Stomach (tissue), 8 donors: ENCODE measurements at regions not wholly inside any gene's neighbourhood (a gene's known extent, or its start where the extent isn't known, plus 50 kb on each side); places are given as distances from the start of the nearest gene placed in this dataset.

Experiments used
- DNase-seq, 2 donors: peaks; one replicate each; pipeline versions ENCODE4 v3.0.0 to v3.0.0-alpha.2; 2013 to 2019
- H3K27ac ChIP-seq, 5 donors: fragments of 200-600 bp in 4 of 5; sonication (generic) in 4 of 5; one replicate each; pipeline ENCODE4 v1.5.1; 2013 to 2019; ENCODE audit warnings: mild to moderate bottlenecking in 1 of 5, moderate library complexity in 1 of 5
- H3K27me3 ChIP-seq, 3 donors: fragments of 200-600 bp; sonication (generic); one replicate each; pipeline ENCODE4 v1.5.1; 2017 to 2019; ENCODE audit warnings: mixed run types in 1 of 3
- H3K36me3 ChIP-seq, 4 donors: fragments of 200-600 bp; sonication (generic); 1 replicate in 3 of 4; 2 replicates in 1 of 4; pipeline ENCODE4 v1.5.1; 2016 to 2019
- H3K4me1 ChIP-seq, 4 donors: fragments of 200-600 bp; sonication (generic); one replicate each; pipeline ENCODE4 v1.5.1; 2016 to 2019
- H3K4me3 ChIP-seq, 4 donors: fragments of 200-600 bp; sonication (generic) in 3 of 4; one replicate each; pipeline ENCODE4 v1.5.1; 2016 to 2019; ENCODE audit warnings: mild to moderate bottlenecking in 1 of 4
- H3K9me3 ChIP-seq, 4 donors: fragments of 200-600 bp; sonication (generic); one replicate each; pipeline ENCODE4 v1.5.1; 2016 to 2019
- EP300 ChIP-seq: sonication (generic); formaldehyde crosslinking; IDR thresholded peaks from one replicate; pipeline ENCODE4 v1.6.1; 2017; ENCODE audit warnings: antibody characterized with exemption
- POLR2A ChIP-seq, 4 donors: fragments of 450-650 bp; IDR thresholded peaks; one replicate each; pipeline ENCODE4 v1.6.1; 2016; ENCODE audit warnings: antibody characterized with exemption in 4 of 4, control low read depth in 2 of 4, mild to moderate bottlenecking in 1 of 4, moderate library complexity in 1 of 4
- POLR2AphosphoS5 ChIP-seq, 3 donors: sonication (generic); formaldehyde crosslinking; IDR thresholded peaks; one replicate each; pipeline ENCODE4 v1.6.1; 2016; ENCODE audit warnings: antibody characterized with exemption in 3 of 3
- WGBS, 5 donors: extraction: QIAGEN DNeasy Blood & Tissue Kit in 3 of 5; methylation state at CpG; one replicate each; pipeline versions ENCODE4 v1.1.5 to v1.1.7; 2013 to 2018; 5-methylcytosine and 5-hydroxymethylcytosine counted together
- intact Hi-C: fragments of 100-400 bp; cut with DNase I; formaldehyde crosslinking; loops from one replicate; pipeline ENCODE4 v1.15.1; 2023; ENCODE audit warnings: low total_unique reads
- TF ChIP-seq, protein P1 (sequence below), 7 experiments: fragments of 450-650 bp in 4 of 7; fragments of 200-600 bp in 3 of 7; sonication (generic) in 3 of 7; IDR thresholded peaks; one replicate each; pipeline ENCODE4 v1.5.1; 2016 to 2019; ENCODE audit warnings: antibody characterized with exemption in 7 of 7, control low read depth in 2 of 7, mild to moderate bottlenecking in 1 of 7
- donor health status: healthy with polysubstance abuse.
- donor health status: Bipolar disorder and iron deficiency.
- donor health status: healthy.

DNA sequence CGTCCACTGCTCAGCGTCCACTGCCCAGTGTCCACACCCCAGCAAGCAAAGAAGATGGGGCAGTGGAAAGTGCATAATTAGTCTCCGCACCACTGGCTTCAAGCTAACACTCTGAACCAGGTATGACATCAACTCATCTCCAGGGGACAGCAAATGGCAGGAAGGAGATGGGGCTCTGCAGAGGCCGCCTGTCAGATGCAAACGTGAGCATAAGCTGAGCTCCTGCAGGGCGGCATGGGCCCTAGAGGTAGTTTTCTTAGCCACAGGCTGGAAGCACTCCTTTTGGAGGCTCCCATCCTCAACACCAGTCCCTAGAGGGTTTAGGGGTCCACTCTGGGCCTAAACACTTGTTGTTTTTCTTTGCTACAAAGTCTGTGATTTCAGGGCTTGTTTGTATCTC, 335.8 kb upstream of the MKI67 start:
- H3K36me3 ChIP-seq: no peaks in the 10 kb centered on the region
- peaks cover 0 to 12% (median 7%) of the 10 kb centered on the region in 4 donors for H3K9me3 ChIP-seq
- H3K27ac ChIP-seq: no peak overlapping the region
- intact Hi-C loops: no loop called here
- no peak for DNase-seq
- no peaks in the 10 kb centered on the region for H3K4me1 ChIP-seq
- H3K27me3 ChIP-seq: peaks cover 0 to 50% (median 9%) of the 10 kb centered on the region in 3 donors
- no peak overlapping the region for H3K4me3 ChIP-seq
- no peak for TF ChIP-seq POLR2AphosphoS5 (IDR thresholded peaks at IDR 0.05)
- 73 to 83% (median 79%) methylated on average over 5 to 6 of the region's 6 CpGs for WGBS, 5 donors

DNA sequence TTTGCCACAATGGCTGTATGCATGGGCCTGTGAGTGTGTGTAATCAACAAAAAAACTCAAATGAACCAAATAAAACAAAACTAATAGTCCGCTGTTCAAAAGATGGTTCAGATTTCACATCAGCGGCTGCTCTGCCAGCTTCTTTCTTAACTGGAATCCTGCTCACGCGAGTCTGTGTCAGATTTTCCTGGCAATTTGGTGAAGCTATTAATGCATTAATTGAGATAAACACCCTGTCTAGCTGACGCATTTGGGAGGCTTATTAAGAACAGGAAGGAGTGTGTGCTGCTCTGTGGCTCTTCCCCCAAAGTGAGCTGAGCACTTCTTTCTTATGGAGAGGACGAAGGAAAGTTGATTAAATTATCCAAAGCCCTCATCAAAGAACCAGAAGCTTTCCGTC, 336.6 kb upstream of the MKI67 start:
- H3K9me3 ChIP-seq: peaks cover 0 to 9% (median 4%) of the 10 kb centered on the region in 4 donors
- WGBS, 5 donors: 43 to 71% (median 62%) methylated on average over 7 of the region's 7 CpGs
- TF ChIP-seq POLR2A (IDR thresholded peaks at IDR 0.05) (no peak), EP300 (no peak), POLR2AphosphoS5 (IDR thresholded peaks at IDR 0.05) (no peak)
- TF ChIP-seq, protein P1, sequence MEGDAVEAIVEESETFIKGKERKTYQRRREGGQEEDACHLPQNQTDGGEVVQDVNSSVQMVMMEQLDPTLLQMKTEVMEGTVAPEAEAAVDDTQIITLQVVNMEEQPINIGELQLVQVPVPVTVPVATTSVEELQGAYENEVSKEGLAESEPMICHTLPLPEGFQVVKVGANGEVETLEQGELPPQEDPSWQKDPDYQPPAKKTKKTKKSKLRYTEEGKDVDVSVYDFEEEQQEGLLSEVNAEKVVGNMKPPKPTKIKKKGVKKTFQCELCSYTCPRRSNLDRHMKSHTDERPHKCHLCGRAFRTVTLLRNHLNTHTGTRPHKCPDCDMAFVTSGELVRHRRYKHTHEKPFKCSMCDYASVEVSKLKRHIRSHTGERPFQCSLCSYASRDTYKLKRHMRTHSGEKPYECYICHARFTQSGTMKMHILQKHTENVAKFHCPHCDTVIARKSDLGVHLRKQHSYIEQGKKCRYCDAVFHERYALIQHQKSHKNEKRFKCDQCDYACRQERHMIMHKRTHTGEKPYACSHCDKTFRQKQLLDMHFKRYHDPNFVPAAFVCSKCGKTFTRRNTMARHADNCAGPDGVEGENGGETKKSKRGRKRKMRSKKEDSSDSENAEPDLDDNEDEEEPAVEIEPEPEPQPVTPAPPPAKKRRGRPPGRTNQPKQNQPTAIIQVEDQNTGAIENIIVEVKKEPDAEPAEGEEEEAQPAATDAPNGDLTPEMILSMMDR (IDR thresholded peaks at IDR 0.05): no peak
- intact Hi-C loops: no loop called here
- H3K4me1 ChIP-seq: no peaks in the 10 kb centered on the region
- peaks cover 0 to 50% (median 9%) of the 10 kb centered on the region in 3 donors for H3K27me3 ChIP-seq
- peak in 1 of 2 donors; percentile 28 for DNase-seq
- no peaks in the 10 kb centered on the region for H3K36me3 ChIP-seq
- H3K4me3 ChIP-seq: no peak overlapping the region
- no peak overlapping the region for H3K27ac ChIP-seq

DNA sequence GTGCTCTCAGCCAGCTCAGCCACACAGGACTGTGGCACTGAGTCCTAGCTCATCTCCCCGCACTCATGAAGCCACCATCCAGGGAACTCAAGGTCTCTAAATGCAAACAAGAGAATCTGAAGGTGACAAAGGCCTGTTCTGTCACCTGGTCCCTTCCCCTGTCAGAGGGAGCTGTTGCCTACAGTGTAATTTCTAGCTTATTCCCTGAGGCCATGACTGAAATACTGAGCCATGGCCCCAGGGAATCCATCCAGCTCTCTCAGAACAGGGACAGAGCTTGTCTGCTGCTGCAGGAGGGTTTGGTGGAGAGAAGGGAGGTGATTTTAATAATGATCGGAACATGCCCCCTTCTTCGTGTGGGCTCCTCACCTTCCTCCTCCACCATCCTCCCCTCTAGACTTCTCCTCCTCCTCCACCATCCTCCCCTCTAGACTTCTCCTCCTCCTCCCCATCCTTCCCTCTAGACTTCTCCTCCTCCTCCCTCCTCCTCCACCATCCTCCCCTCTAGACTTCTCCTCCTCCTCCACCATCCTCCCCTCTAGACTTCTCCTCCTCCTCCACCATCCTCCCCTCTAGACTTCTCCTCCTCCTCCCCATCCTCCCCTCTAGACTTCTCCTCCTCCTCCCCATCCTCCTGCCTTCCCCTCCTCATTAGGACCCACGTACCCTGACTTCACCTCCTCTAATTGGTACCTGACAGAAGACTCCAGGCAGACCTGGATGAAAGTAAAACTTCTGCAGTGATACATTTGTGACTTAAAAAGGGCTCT, 338.0 kb upstream of the MKI67 start:
- intact Hi-C loops: no loop called here
- Histone ChIP-seq H3K27ac (no peak overlapping the region), H3K27me3 (peaks cover 0 to 53% (median 9%) of the 10 kb centered on the region in 3 donors), H3K36me3 (no peaks in the 10 kb centered on the region), H3K4me1 (no peaks in the 10 kb centered on the region), H3K4me3 (no peak overlapping the region), H3K9me3 (peaks cover 0 to 4% (median 4%) of the 10 kb centered on the region in 4 donors)
- WGBS, 5 donors: 63 to 88% (median 83%) methylated on average over 3 to 4 of the region's 4 CpGs
- TF ChIP-seq POLR2A (IDR thresholded peaks at IDR 0.05): no peak
- no peak for TF ChIP-seq EP300
- TF ChIP-seq, protein P1 (IDR thresholded peaks at IDR 0.05): no peak
- DNase-seq: peak; percentile 36 to 50

DNA sequence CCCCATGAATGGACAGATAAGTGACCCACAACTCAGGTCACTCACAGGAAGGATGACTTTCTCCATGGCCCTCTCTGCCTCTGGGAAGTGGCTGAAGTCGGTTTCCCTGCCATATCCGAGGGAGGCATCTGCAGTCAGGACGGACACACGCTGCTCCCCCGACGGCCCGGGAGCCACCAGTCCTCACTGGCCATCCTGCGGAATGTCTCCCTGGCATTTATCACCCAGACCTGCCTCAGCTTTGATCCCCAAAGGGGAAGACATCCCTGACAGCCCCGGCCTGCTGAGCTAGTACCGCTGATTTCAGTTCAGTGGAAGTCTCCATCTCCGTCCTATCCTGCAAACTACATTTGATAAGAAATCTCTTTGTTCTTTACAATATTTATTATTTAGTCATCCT, 339.5 kb upstream of the MKI67 start:
- Histone ChIP-seq H3K27ac (no peak overlapping the region), H3K36me3 (no peaks in the 10 kb centered on the region), H3K9me3 (peaks cover 0 to 4% (median 4%) of the 10 kb centered on the region in 4 donors), H3K27me3 (peaks cover 0 to 52% (median 9%) of the 10 kb centered on the region in 3 donors), H3K4me1 (no peaks in the 10 kb centered on the region), H3K4me3 (no peak overlapping the region)
- TF ChIP-seq EP300: no peak
- TF ChIP-seq, protein P1 (IDR thresholded peaks at IDR 0.05): no peak
- intact Hi-C loops: no loop called here
- DNase-seq: no peak
- 76 to 85% (median 79%) methylated on average over 11 of the region's 11 CpGs for WGBS, 5 donors

DNA sequence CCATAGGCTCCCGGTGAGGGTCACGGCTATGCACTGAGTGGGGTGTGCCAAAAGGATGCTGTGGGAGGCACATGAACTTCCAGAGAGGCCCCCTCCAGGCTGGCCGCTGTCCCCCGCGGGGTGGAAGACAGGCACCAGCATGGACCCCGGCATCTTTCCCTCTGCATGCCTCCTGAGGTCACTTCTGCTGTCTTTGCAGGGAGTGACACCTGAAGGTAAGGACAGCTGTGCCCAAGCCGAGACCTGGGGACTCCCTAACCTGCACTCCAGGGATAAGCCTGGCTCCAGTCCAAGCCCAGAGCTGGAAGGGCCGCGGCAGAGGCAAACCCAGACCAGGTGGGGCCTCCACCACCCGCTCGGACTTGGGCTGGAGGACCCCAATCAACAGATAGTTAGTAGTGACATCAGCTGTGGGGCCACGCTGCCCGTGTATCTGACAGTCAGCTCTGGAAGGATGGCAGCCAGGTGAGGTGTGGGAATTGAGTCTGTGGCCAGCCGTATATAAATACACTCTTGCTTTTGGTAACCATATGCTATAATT, 340.7 kb upstream of the MKI67 start:
- Histone ChIP-seq H3K9me3 (peaks cover 0 to 4% (median 4%) of the 10 kb centered on the region in 4 donors), H3K27me3 (peaks cover 0 to 47% (median 9%) of the 10 kb centered on the region in 3 donors), H3K27ac (no peak overlapping the region), H3K36me3 (no peaks in the 10 kb centered on the region), H3K4me1 (no peaks in the 10 kb centered on the region), H3K4me3 (no peak overlapping the region)
- intact Hi-C loops: no loop called here
- WGBS, 5 donors: 80 to 92% (median 88%) methylated on average over 6 to 14 of the region's 14 CpGs
- no peak for DNase-seq
- TF ChIP-seq EP300 (no peak), POLR2AphosphoS5 (IDR thresholded peaks at IDR 0.05) (no peak), POLR2A (IDR thresholded peaks at IDR 0.05) (no peak)
- TF ChIP-seq, protein P1 (IDR thresholded peaks at IDR 0.05): no peak
